Keratinocyte (primary cell): ENCODE measurements at regions not wholly inside any gene's neighbourhood (a gene's known extent, or its start where the extent isn't known, plus 50 kb on each side); places are given as distances from the start of the nearest gene placed in this dataset.

ENCODE experiments used
- DNase-seq: peaks from one replicate; pipeline ENCODE4 v3.0.0-alpha.2; 2011; ENCODE audit warnings: low read depth, missing footprints, low spot score
- FAIRE-seq: peaks from 2 replicates; lab custom pipeline; 2011; peaks lifted over from hg19 to GRCh38; lab: Jason Lieb, UNC
- H2AFZ ChIP-seq: 2 replicates; pipeline ENCODE4 v1.6.0; 2012; ENCODE audit warnings: low read length, control low read depth, inconsistent platforms; ENCODE audit not compliant: control insufficient read depth
- H3K27ac ChIP-seq: 2 replicates; pipeline ENCODE4 v1.5.1; 2011; ENCODE audit warnings: low read length; ENCODE audit not compliant: control insufficient read depth, insufficient read depth
- H3K27me3 ChIP-seq: 3 replicates; pipeline ENCODE4 v1.6.0; 2011; ENCODE audit warnings: low read length; ENCODE audit not compliant: control insufficient read depth, insufficient read depth; ENCODE audit errors: extremely low read depth
- H3K36me3 ChIP-seq, 2 experiments: 2 replicates in 1 of 2; 3 replicates in 1 of 2; pipeline ENCODE4 v1.5.1; 2011; ENCODE audit warnings: low read length in 2 of 2, mild to moderate bottlenecking in 1 of 2; ENCODE audit not compliant: control insufficient read depth in 2 of 2, insufficient read depth in 2 of 2; ENCODE audit errors: extremely low read depth in 1 of 2
- H3K4me1 ChIP-seq: 3 replicates; pipeline ENCODE4 v1.5.1; 2011; ENCODE audit warnings: low read length; ENCODE audit not compliant: control insufficient read depth, insufficient read depth; ENCODE audit errors: extremely low read depth
- H3K4me2 ChIP-seq: 3 replicates; pipeline ENCODE4 v1.6.0; 2011; ENCODE audit warnings: low read depth, low read length; ENCODE audit not compliant: control insufficient read depth, insufficient read depth; ENCODE audit errors: extremely low read depth
- H3K4me3 ChIP-seq, 3 experiments: fragments of 200-600 bp in 1 of 3; sonication (generic) in 1 of 3; 2 replicates in 2 of 3; 3 replicates in 1 of 3; pipeline ENCODE4 v1.5.1; 2011 to 2016; ENCODE audit warnings: low read length in 3 of 3, mild to moderate bottlenecking in 3 of 3, control low read depth in 2 of 3, inconsistent platforms in 1 of 3, low read depth in 1 of 3, mixed read lengths in 1 of 3, mixed run types in 1 of 3, moderate library complexity in 1 of 3; ENCODE audit not compliant: control insufficient read depth in 2 of 3, insufficient read depth in 2 of 3; ENCODE audit errors: extremely low read depth in 1 of 3
- H3K79me2 ChIP-seq: 2 replicates; pipeline ENCODE4 v1.6.0; 2012; ENCODE audit warnings: low read length; ENCODE audit not compliant: control insufficient read depth, insufficient read depth
- H3K9ac ChIP-seq: 3 replicates; pipeline ENCODE4 v1.6.0; 2011; ENCODE audit warnings: low read length; ENCODE audit not compliant: control insufficient read depth, insufficient read depth; ENCODE audit errors: extremely low read depth
- H3K9me1 ChIP-seq: 3 replicates; pipeline ENCODE4 v1.6.0; 2011; ENCODE audit warnings: low read length; ENCODE audit not compliant: control insufficient read depth, insufficient read depth; ENCODE audit errors: extremely low read depth
- H3K9me3 ChIP-seq: 2 replicates; pipeline ENCODE4 v1.5.1; 2012; ENCODE audit warnings: low read depth, low read length; ENCODE audit not compliant: control insufficient read depth
- H4K20me1 ChIP-seq: 3 replicates; pipeline ENCODE4 v1.6.0; 2011; ENCODE audit warnings: low read length; ENCODE audit not compliant: control insufficient read depth, insufficient read depth; ENCODE audit errors: extremely low read depth
- CTCF ChIP-seq, 3 experiments: IDR thresholded peaks in 1 of 3; conservative IDR thresholded peaks in 1 of 3; optimal IDR thresholded peaks in 1 of 3; 2 replicates in 2 of 3; 3 replicates in 1 of 3; pipeline versions ENCODE3 to v1.5.1; 2011; ENCODE audit warnings: low read length in 3 of 3, mild to moderate bottlenecking in 3 of 3, moderate library complexity in 2 of 3, control low read depth in 1 of 3, inconsistent platforms in 1 of 3; ENCODE audit not compliant: insufficient read depth in 2 of 3; ENCODE audit errors: extremely low read depth in 1 of 3
- EZH2 ChIP-seq: IDR thresholded peaks from one replicate; pipeline ENCODE4 v1.6.1; 2012; ENCODE audit warnings: inconsistent platforms, mild to moderate bottlenecking, low read length, moderate library complexity
- dilution Hi-C: fragments of 300-500 bp; cut with MboI; formaldehyde crosslinking; loops from one replicate; pipeline ENCODE4 v1.7.0; 2020; ENCODE audit warnings: low sequenced_read_pairs; ENCODE audit not compliant: extremely low pct_ligation_motif_present

GRCh38 chr3:182108371-182108770 lies 396.6 kb downstream of the SOX2 start:
- Histone ChIP-seq H3K9ac (no peak overlapping the region), H4K20me1 (no peaks in the 10 kb centered on the region), H3K27ac (no peak overlapping the region), H3K9me1 (no peaks in the 10 kb centered on the region), H3K79me2 (no peaks in the 10 kb centered on the region), H3K4me3 (no peak overlapping the region), H2AFZ (no peak overlapping the region), H3K27me3 (no peaks in the 10 kb centered on the region), H3K4me2 (no peak overlapping the region), H3K9me3 (peaks cover 3% of the 10 kb centered on the region), H3K36me3 (no peaks in the 10 kb centered on the region), H3K4me1 (peaks cover 10% of the 10 kb centered on the region)
- TF ChIP-seq CTCF (optimal IDR thresholded peaks at IDR 0.05 in 1 of 3, IDR thresholded peaks at IDR 0.05 in 1 of 3, conservative IDR thresholded peaks at IDR 0.05 in 1 of 3; ENCODE audit: extremely low read depth in 1 of 3, insufficient read depth in 2 of 3, low read length in 3 of 3) (no peak), EZH2 (no peak)
- FAIRE-seq (no peak), DNase-seq (no peak)
- dilution Hi-C loops = no loop called here

GRCh38 chr3:182111967-182112366 lies 400.2 kb downstream of the SOX2 start:
- Histone ChIP-seq H3K27ac (no peak overlapping the region), H3K36me3 (no peaks in the 10 kb centered on the region), H2AFZ (no peak overlapping the region), H3K79me2 (no peaks in the 10 kb centered on the region), H4K20me1 (no peaks in the 10 kb centered on the region), H3K9ac (no peak overlapping the region), H3K27me3 (no peaks in the 10 kb centered on the region), H3K4me2 (no peak overlapping the region), H3K9me1 (no peaks in the 10 kb centered on the region), H3K4me3 (no peak overlapping the region), H3K4me1 (no peaks in the 10 kb centered on the region), H3K9me3 (peaks cover 3% of the 10 kb centered on the region)
- dilution Hi-C loops = no loop called here
- FAIRE-seq (no peak), DNase-seq (no peak)
- TF ChIP-seq CTCF (optimal IDR thresholded peaks at IDR 0.05 in 1 of 3, IDR thresholded peaks at IDR 0.05 in 1 of 3, conservative IDR thresholded peaks at IDR 0.05 in 1 of 3; ENCODE audit: extremely low read depth in 1 of 3, insufficient read depth in 2 of 3, low read length in 3 of 3) (no peak), EZH2 (no peak)
